ENCODE measurements at regions not wholly inside any gene's neighbourhood (a gene's known extent, or its start where the extent isn't known, plus 50 kb on each side); places are given as distances from the start of the nearest gene placed in this dataset.

DNA sequence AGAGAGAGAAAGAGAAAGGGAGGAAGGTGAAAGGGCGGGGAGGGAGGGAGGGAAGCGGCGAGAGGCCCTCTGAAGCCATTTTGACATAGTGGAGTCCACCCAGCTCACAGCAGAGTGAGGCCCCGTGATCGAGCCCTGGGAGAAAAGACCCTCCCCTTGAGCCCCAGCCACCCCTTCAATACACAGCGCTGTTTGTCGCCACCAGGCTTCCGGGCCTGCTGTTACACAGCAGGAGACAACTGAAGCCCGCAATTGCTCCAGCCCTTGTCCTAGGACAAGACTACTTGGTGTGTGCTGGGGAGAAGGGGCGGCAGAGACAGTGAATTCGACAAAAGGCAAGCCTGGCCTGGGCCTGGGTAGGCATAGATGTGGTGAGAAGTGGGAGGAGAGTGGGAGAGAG lies 67.3 kb downstream of the PRR18 start:
- no peaks in the 10 kb centered on the region for H3K27me3 ChIP-seq (ENCODE audit: insufficient read depth)
- H2AFZ ChIP-seq = peak overlapping the region; percentile 69; the same call in 1 of the 2 replicates
- DNase-seq (ENCODE audit: low spot score) (peak; percentile 32), ATAC-seq (peak; percentile 68)
- no peak for TF ChIP-seq EZH2phosphoT487 (IDR thresholded peaks at IDR 0.05; ENCODE audit: unreplicated experiment)
- TF ChIP-seq ZNF331 (CRISPR knock-in tag; IDR thresholded peaks at IDR 0.05; ENCODE audit: low read depth) = no peak
- TF ChIP-seq REST (IDR thresholded peaks at IDR 0.05; ENCODE audit: unreplicated experiment) = no peak
- TF ChIP-seq ZNF114 (CRISPR knock-in tag; IDR thresholded peaks at IDR 0.05) = no peak
- TF ChIP-seq ETS1 (IDR thresholded peaks at IDR 0.05) = no peak
- TF ChIP-seq ZNF462 (CRISPR knock-in tag; IDR thresholded peaks at IDR 0.05) = no peak
- no peak for TF ChIP-seq STAT1 (IDR thresholded peaks at IDR 0.05; ENCODE audit: unreplicated experiment)
- no peak for TF ChIP-seq POLR2AphosphoS5 (IDR thresholded peaks at IDR 0.05; ENCODE audit: low read depth)
- no peak for TF ChIP-seq CREB1 (CRISPR knock-in tag; IDR thresholded peaks at IDR 0.05; ENCODE audit: low read depth)
- TF ChIP-seq JUNB (IDR thresholded peaks at IDR 0.05; ENCODE audit: unreplicated experiment) = no peak
- TF ChIP-seq CTCF (conservative IDR thresholded peaks at IDR 0.05; ENCODE audit: low read depth in 2 of 2) = no peak; a peak in 1 of 4 replicates
- no peak for TF ChIP-seq NANOG (IDR thresholded peaks at IDR 0.05; ENCODE audit: borderline replicate concordance)
- no peak for TF ChIP-seq EZH2 (IDR thresholded peaks at IDR 0.05; ENCODE audit: low read depth, unreplicated experiment)
- no peak overlapping the region for H3K4me3 ChIP-seq
- Mint-ChIP-seq H3K4me3 (no peak overlapping the region), H3K27me3 (ENCODE audit: insufficient read depth, low read depth, poor library complexity) (peaks cover 5% of the 10 kb centered on the region), H3K4me1 (peaks cover 14% of the 10 kb centered on the region), H3K9me3 (no peaks in the 10 kb centered on the region), H3K36me3 (ENCODE audit: low read depth) (no peaks in the 10 kb centered on the region), H3K27ac (no peak overlapping the region)
- H3K79me2 ChIP-seq (replicated peaks; ENCODE audit: insufficient read depth) = no peaks in the 10 kb centered on the region
- no peak overlapping the region for H3K27ac ChIP-seq (ENCODE audit: low read depth)
- no peaks in the 10 kb centered on the region for H4K20me1 ChIP-seq (replicated peaks; ENCODE audit: insufficient read depth)
- no peaks in the 10 kb centered on the region for H3K9me2 ChIP-seq (ENCODE audit: insufficient read depth)
- H3K4me2 ChIP-seq = no peak overlapping the region
- no peaks in the 10 kb centered on the region; the same call in 1 of the 2 replicates for H3K4me1 ChIP-seq (ENCODE audit: insufficient read depth)
- no peaks in the 10 kb centered on the region for H3K36me3 ChIP-seq (ENCODE audit: insufficient read depth)
- 0 out of 2 replicates have a peak, but pooled peaks cover 4% of the 10 kb centered on the region for H3F3A ChIP-seq (replicated peaks; ENCODE audit: low read depth)

Measured in GM23338 (cell line).